ENCODE measurements at regions not wholly inside any gene's neighbourhood (a gene's known extent, or its start where the extent isn't known, plus 50 kb on each side); places are given as distances from the start of the nearest gene placed in this dataset.

DNA sequence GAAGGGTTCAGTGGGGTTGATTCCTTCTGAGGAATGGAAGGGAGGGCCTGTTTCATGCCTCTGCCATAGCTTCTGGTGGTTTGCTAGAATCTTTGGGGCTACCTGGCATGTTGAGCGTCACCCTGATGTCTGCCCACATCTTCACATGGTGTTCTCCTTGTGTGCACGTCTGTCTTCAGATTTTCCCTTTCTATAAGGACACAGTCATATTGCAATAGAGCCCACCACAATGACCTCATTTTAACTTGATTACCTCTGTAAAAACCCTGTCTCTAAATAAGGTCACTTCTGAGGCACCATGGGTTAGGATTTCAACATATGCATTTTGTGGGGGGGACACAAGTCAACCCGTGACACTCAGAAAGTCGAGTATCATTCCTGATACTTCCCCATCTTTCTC lies 257.9 kb downstream of the COG6 start:
- Histone ChIP-seq H3K4me3 (ENCODE audit: low read depth, low read length) (no peak overlapping the region), H3K27me3 (ENCODE audit: control insufficient read depth, insufficient read depth, low read length) (no peaks in the 10 kb centered on the region), H3K36me3 (ENCODE audit: control insufficient read depth, insufficient read depth, low read length) (no peaks in the 10 kb centered on the region)
- TF ChIP-seq CTCF (IDR thresholded peaks at IDR 0.05; ENCODE audit: insufficient read depth, low read length, severe bottlenecking) = no peak
- no peak for DNase-seq (ENCODE audit: low read depth)
- no peak for FAIRE-seq

- no peak for TF ChIP-seq CTCF (IDR thresholded peaks at IDR 0.05; ENCODE audit: insufficient read depth, low read length, severe bottlenecking)
- Histone ChIP-seq H3K27me3 (ENCODE audit: control insufficient read depth, insufficient read depth, low read length) (no peaks in the 10 kb centered on the region), H3K4me3 (ENCODE audit: low read depth, low read length) (no peak overlapping the region), H3K36me3 (ENCODE audit: control insufficient read depth, insufficient read depth, low read length) (no peaks in the 10 kb centered on the region)
- DNase-seq (ENCODE audit: low read depth) (peak; percentile 87), FAIRE-seq (no peak)
Observed at GRCh38 chr13:39913928-39914327, 258.5 kb downstream of the COG6 start.

DNA sequence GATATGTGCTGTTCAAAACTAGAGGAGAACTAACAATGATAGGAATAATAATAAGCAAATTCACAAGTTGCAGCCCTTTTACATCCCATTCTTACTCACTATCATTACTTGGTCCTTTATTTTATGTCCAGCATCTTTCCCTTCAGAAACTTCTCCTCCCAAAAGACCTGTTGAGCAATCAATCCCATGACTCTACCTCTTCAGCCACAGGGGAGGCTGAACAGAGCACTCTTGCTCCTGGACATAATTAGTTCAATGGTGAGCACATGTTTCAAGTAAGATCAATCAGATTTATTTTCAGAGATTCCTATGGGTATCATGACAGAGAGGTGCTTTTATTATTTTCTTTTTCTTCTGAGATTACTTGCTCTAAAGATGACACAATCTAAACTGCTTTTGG lies 260.0 kb downstream of the COG6 start:
- Histone ChIP-seq H3K27me3 (ENCODE audit: control insufficient read depth, insufficient read depth, low read length) (no peaks in the 10 kb centered on the region), H3K4me3 (ENCODE audit: low read depth, low read length) (no peak overlapping the region), H3K36me3 (ENCODE audit: control insufficient read depth, insufficient read depth, low read length) (no peaks in the 10 kb centered on the region)
- FAIRE-seq (no peak), DNase-seq (ENCODE audit: low read depth) (no peak)
- TF ChIP-seq CTCF (IDR thresholded peaks at IDR 0.05; ENCODE audit: insufficient read depth, low read length, severe bottlenecking) = no peak

GRCh38 chr13:39916330-39916729 lies 260.9 kb downstream of the COG6 start:
- no peak for FAIRE-seq

DNA sequence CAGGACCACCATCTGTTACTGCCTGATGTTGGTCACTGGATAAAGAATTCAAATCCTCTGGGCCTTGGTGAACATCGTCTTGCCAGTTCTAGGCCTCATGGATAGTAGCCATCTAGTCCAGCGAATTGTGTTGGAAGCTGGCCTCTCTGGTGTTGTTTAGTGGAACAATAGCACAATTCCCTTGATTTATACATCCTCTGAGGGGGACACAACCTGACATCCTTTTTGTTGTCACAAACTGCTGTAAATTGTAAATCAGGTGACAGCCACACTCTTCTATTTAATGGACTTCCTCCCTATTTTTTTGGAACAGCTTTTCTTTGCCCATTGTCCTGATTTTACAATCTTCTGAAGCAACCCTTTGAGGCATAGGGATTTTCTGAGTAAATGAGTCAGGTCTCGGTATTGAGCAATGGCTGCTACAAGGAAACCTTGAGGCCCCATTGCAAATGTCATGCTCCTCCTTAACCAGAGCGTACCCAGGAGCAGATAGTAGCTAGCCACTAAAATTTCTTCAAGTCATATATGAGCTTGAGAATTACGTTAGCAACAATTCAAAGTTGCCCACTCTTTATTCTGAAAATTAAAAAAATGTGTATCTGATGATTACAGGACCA lies 263.3 kb downstream of the COG6 start:
- Histone ChIP-seq H3K27me3 (ENCODE audit: control insufficient read depth, insufficient read depth, low read length) (no peaks in the 10 kb centered on the region), H3K36me3 (ENCODE audit: control insufficient read depth, insufficient read depth, low read length) (no peaks in the 10 kb centered on the region), H3K4me3 (ENCODE audit: low read depth, low read length) (no peak overlapping the region)
- no peak for TF ChIP-seq CTCF (IDR thresholded peaks at IDR 0.05; ENCODE audit: insufficient read depth, low read length, severe bottlenecking)
- no peak for FAIRE-seq
- DNase-seq (ENCODE audit: low read depth) = peak; percentile 53

More at GRCh38 chr13:39916330-39916729, 260.9 kb downstream of the COG6 start:
- no peaks in the 10 kb centered on the region for H3K36me3 ChIP-seq (ENCODE audit: control insufficient read depth, insufficient read depth, low read length)
- TF ChIP-seq CTCF (IDR thresholded peaks at IDR 0.05; ENCODE audit: insufficient read depth, low read length, severe bottlenecking) = no peak
- H3K27me3 ChIP-seq (ENCODE audit: control insufficient read depth, insufficient read depth, low read length) = no peaks in the 10 kb centered on the region
- peak; percentile 62 for DNase-seq (ENCODE audit: low read depth)
- no peak overlapping the region for H3K4me3 ChIP-seq (ENCODE audit: low read depth, low read length)

DNA sequence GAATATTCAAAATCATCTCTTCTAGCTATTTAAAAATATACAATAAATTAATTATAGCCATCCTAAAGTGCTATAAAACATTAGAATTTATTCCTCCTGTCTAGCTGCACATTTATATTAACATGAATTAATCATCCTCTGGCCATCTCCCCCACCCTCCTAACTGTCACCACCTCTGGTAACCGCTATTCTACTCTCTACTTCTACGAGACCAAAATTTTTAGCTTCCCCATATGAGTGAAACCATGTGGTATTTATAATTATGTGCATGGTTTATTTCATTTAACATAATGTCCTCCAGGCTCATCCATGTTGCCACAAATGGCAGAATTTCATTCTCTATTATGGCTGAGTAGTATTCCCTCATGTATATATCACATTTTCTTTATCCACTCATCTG lies 265.2 kb downstream of the COG6 start:
- TF ChIP-seq CTCF (IDR thresholded peaks at IDR 0.05; ENCODE audit: insufficient read depth, low read length, severe bottlenecking) = no peak
- no peak for FAIRE-seq

More for the DNA sequence above, 265.2 kb downstream of the COG6 start:
- Histone ChIP-seq H3K36me3 (ENCODE audit: control insufficient read depth, insufficient read depth, low read length) (no peaks in the 10 kb centered on the region), H3K27me3 (ENCODE audit: control insufficient read depth, insufficient read depth, low read length) (no peaks in the 10 kb centered on the region), H3K4me3 (ENCODE audit: low read depth, low read length) (no peak overlapping the region)
- DNase-seq (ENCODE audit: low read depth) = no peak

All from bronchial epithelial cell (primary cell).